Middle frontal gyrus (tissue), 1 donor: ENCODE measurements at regions not wholly inside any gene's neighbourhood (a gene's known extent, or its start where the extent isn't known, plus 50 kb on each side); places are given as distances from the start of the nearest gene placed in this dataset.

ENCODE experiments used
- DNase-seq: peaks from one replicate; pipeline ENCODE4 v3.0.0-alpha.2; 2015; ENCODE audit warnings: low spot score; ENCODE audit errors: extremely low spot score

- no peak for DNase-seq
These were observed 109.8 kb upstream of the FOXG1 start for GRCh38 chr14:28656704-28657255.

- no peak for DNase-seq
These were observed 105.3 kb upstream of the FOXG1 start for GRCh38 chr14:28661171-28661772.

- no peak for DNase-seq
These were observed 99.6 kb upstream of the FOXG1 start for GRCh38 chr14:28666961-28667360.

- no peak for DNase-seq
These were observed 95.2 kb upstream of the FOXG1 start for GRCh38 chr14:28671425-28671824.

- no peak for DNase-seq
These were observed 93.5 kb upstream of the FOXG1 start for GRCh38 chr14:28673056-28673455.

GRCh38 chr14:28676479-28676878, 90.1 kb upstream of the FOXG1 start:
- DNase-seq, result no peak

GRCh38 chr14:28677381-28677780, 89.2 kb upstream of the FOXG1 start:
- no peak for DNase-seq

GRCh38 chr14:28678887-28679286, 87.7 kb upstream of the FOXG1 start:
- DNase-seq, result no peak

GRCh38 chr14:28681681-28682080, 84.9 kb upstream of the FOXG1 start:
- no peak for DNase-seq

- DNase-seq, result no peak
These were observed 76.4 kb upstream of the FOXG1 start for GRCh38 chr14:28690029-28690692.

- DNase-seq, result no peak
These were observed 71.5 kb upstream of the FOXG1 start for GRCh38 chr14:28695109-28695508.

- DNase-seq, result no peak
These were observed 64.9 kb upstream of the FOXG1 start for GRCh38 chr14:28701733-28702132.

GRCh38 chr14:28703482-28703881, 63.1 kb upstream of the FOXG1 start:
- DNase-seq, result no peak

- DNase-seq, result no peak
These were observed 62.4 kb upstream of the FOXG1 start for GRCh38 chr14:28704153-28704552.

- DNase-seq, result no peak
These were observed 58.8 kb upstream of the FOXG1 start for GRCh38 chr14:28707814-28708213.

GRCh38 chr14:28709571-28710305, 56.8 kb upstream of the FOXG1 start:
- DNase-seq, result no peak
